H1 (cell line): ENCODE measurements at regions not wholly inside any gene's neighbourhood (a gene's known extent, or its start where the extent isn't known, plus 50 kb on each side); places are given as distances from the start of the nearest gene placed in this dataset.

Source experiments
- CTCF ChIA-PET: fragments of 300-600 bp; sonication (Branson Sonifier 250); formaldehyde crosslinking; loops from one replicate; lab custom pipeline; 2021; ENCODE audit not compliant: partially characterized antibody; lab: Charles Lee
- POLR2A ChIA-PET: fragments of 300-600 bp; sonication (Branson Sonifier 250); formaldehyde crosslinking; loops from one replicate; lab custom pipeline; 2021; ENCODE audit warnings: inconsistent platforms; ENCODE audit not compliant: partially characterized antibody; lab: Charles Lee
- DNase-seq, 2 experiments: peaks; one replicate each; pipeline versions ENCODE4 v3.0.0 to v3.0.0-alpha.2; 2010 to 2022; ENCODE audit warnings: low spot score in 2 of 2, low read depth in 1 of 2, mixed read lengths in 1 of 2
- FAIRE-seq: peaks from 2 replicates; lab custom pipeline; 2011; peaks lifted over from hg19 to GRCh38; lab: Jason Lieb, UNC
- H2AFZ ChIP-seq: 2 replicates; pipeline ENCODE4 v1.8.1; 2012; ENCODE audit warnings: low read length, inconsistent platforms
- H2AK5ac ChIP-seq: 2 replicates; pipeline ENCODE4 v1.6.1; 2013; ENCODE audit warnings: low read depth, low read length
- H2BK120ac ChIP-seq: replicated peaks from 2 replicates; pipeline ENCODE3; 2013; ENCODE audit warnings: low read depth, low read length, inconsistent platforms
- H2BK12ac ChIP-seq: 2 replicates; pipeline ENCODE4 v1.6.1; 2013; ENCODE audit warnings: low read depth, low read length
- H2BK15ac ChIP-seq: 2 replicates; pipeline ENCODE4 v1.6.1; 2013; ENCODE audit warnings: low read length
- H2BK20ac ChIP-seq: 2 replicates; pipeline ENCODE4 v1.6.1; 2013; ENCODE audit warnings: low read length
- H2BK5ac ChIP-seq: 2 replicates; pipeline ENCODE4 v1.6.1; 2013; ENCODE audit warnings: low read depth, low read length
- H3K14ac ChIP-seq: 2 replicates; pipeline ENCODE4 v1.6.1; 2013; ENCODE audit warnings: inconsistent platforms; ENCODE audit not compliant: insufficient read length
- H3K18ac ChIP-seq: 2 replicates; pipeline ENCODE4 v1.6.1; 2013; ENCODE audit warnings: low read length; ENCODE audit errors: extremely low read depth
- H3K23ac ChIP-seq: 2 replicates; pipeline ENCODE4 v1.6.1; 2013; ENCODE audit warnings: inconsistent platforms; ENCODE audit not compliant: insufficient read length
- H3K23me2 ChIP-seq: 2 replicates; pipeline ENCODE4 v1.6.1; 2013; ENCODE audit warnings: low read depth, low read length
- H3K27ac ChIP-seq: 2 replicates; pipeline ENCODE4 v1.6.1; 2011; ENCODE audit warnings: low read depth, low read length, inconsistent platforms
- H3K27me3 ChIP-seq, 4 experiments: replicated peaks in 1 of 4; 1 replicate in 1 of 4; 2 replicates in 3 of 4; pipeline versions ENCODE4 v1.6.1 to v1.8.1; 2011 to 2013; ENCODE audit warnings: low read length in 3 of 4, mild to moderate bottlenecking in 3 of 4, inconsistent platforms in 2 of 4, mixed read lengths in 2 of 4, moderate library complexity in 1 of 4; ENCODE audit not compliant: control insufficient read depth in 3 of 4, insufficient read depth in 3 of 4; ENCODE audit errors: extremely low read depth in 1 of 4
- H3K36me3 ChIP-seq, 4 experiments: 2 replicates each; pipeline versions ENCODE4 v1.6.1 to v1.8.1; 2011 to 2013; ENCODE audit warnings: mild to moderate bottlenecking in 4 of 4, low read length in 3 of 4, moderate library complexity in 2 of 4, control low read depth in 1 of 4, inconsistent platforms in 1 of 4; ENCODE audit not compliant: insufficient read depth in 4 of 4, control insufficient read depth in 2 of 4
- H3K4ac ChIP-seq: replicated peaks from 2 replicates; pipeline ENCODE3; 2013; ENCODE audit warnings: low read length, low read depth, mixed read lengths, inconsistent platforms; ENCODE audit not compliant: insufficient read length
- H3K4me1 ChIP-seq, 4 experiments: replicated peaks in 1 of 4; 1 replicate in 1 of 4; 2 replicates in 3 of 4; pipeline versions ENCODE4 v1.6.1 to v1.8.1; 2011 to 2013; ENCODE audit warnings: low read length in 3 of 4, inconsistent platforms in 2 of 4, mixed read lengths in 1 of 4; ENCODE audit not compliant: insufficient read depth in 4 of 4, control insufficient read depth in 3 of 4
- H3K4me2 ChIP-seq, 2 experiments: 2 replicates each; pipeline versions ENCODE4 v1.6.1 to v1.8.1; 2011 to 2013; ENCODE audit warnings: low read depth in 2 of 2, low read length in 2 of 2, control low read depth in 1 of 2, inconsistent platforms in 1 of 2, mild to moderate bottlenecking in 1 of 2; ENCODE audit not compliant: insufficient read depth in 1 of 2
- H3K4me3 ChIP-seq, 4 experiments: fragments of 200-600, 300-600 bp in 1 of 4; sonication (generic), shearing (Covaris generic), sonication (Bioruptor Twin) in 1 of 4; 2 replicates each; pipeline versions ENCODE4 v1.5.1 to v1.8.1; 2011 to 2016; ENCODE audit warnings: low read length in 4 of 4, low read depth in 3 of 4, control low read depth in 2 of 4, inconsistent platforms in 2 of 4, mild to moderate bottlenecking in 2 of 4, mixed read lengths in 1 of 4, moderate library complexity in 1 of 4; ENCODE audit not compliant: insufficient read depth in 2 of 4; ENCODE audit errors: extremely low read depth in 1 of 4
- H3K56ac ChIP-seq: replicated peaks from 2 replicates; pipeline ENCODE3; 2013; ENCODE audit warnings: low read depth, mild to moderate bottlenecking, mixed read lengths, low read length, inconsistent platforms; ENCODE audit not compliant: insufficient read length
- H3K79me1 ChIP-seq: 2 replicates; pipeline ENCODE4 v1.6.1; 2013; ENCODE audit warnings: low read depth, low read length, control low read depth
- H3K79me2 ChIP-seq, 2 experiments: 2 replicates each; pipeline versions ENCODE4 v1.6.1 to v1.8.1; 2012 to 2013; ENCODE audit warnings: low read length in 2 of 2, mild to moderate bottlenecking in 2 of 2, inconsistent platforms in 1 of 2; ENCODE audit not compliant: insufficient read depth in 2 of 2, control insufficient read depth in 1 of 2
- H3K9ac ChIP-seq, 4 experiments: replicated peaks in 1 of 4; 1 replicate in 1 of 4; 2 replicates in 3 of 4; pipeline versions ENCODE4 v1.6.1 to v1.8.1; 2011 to 2013; ENCODE audit warnings: low read depth in 3 of 4, low read length in 3 of 4, control low read depth in 2 of 4, mild to moderate bottlenecking in 2 of 4, moderate library complexity in 2 of 4, inconsistent platforms in 1 of 4; ENCODE audit errors: extremely low read depth in 1 of 4
- H3K9me3 ChIP-seq, 2 experiments: 2 replicates each; pipeline versions ENCODE4 v1.6.1 to v1.8.1; 2012 to 2013; ENCODE audit warnings: mild to moderate bottlenecking in 2 of 2, moderate library complexity in 2 of 2, control low read depth in 1 of 2, inconsistent platforms in 1 of 2, low read depth in 1 of 2, low read length in 1 of 2, mixed read lengths in 1 of 2; ENCODE audit not compliant: insufficient read depth in 2 of 2
- H4K20me1 ChIP-seq, 2 experiments: replicated peaks in 1 of 2; 2 replicates each; pipeline versions ENCODE3 to v1.8.1; 2011 to 2013; ENCODE audit warnings: inconsistent platforms in 2 of 2, low read length in 2 of 2, mild to moderate bottlenecking in 1 of 2; ENCODE audit not compliant: insufficient read depth in 2 of 2, control insufficient read depth in 1 of 2
- H4K5ac ChIP-seq: 2 replicates; pipeline ENCODE4 v1.6.1; 2013; ENCODE audit warnings: low read length, low read depth, mixed read lengths, inconsistent platforms; ENCODE audit not compliant: insufficient read length
- H4K8ac ChIP-seq: 2 replicates; pipeline ENCODE4 v1.8.0; 2013; ENCODE audit warnings: mild to moderate bottlenecking, moderate library complexity, low read length, inconsistent platforms; ENCODE audit not compliant: insufficient read depth; ENCODE audit errors: extremely low read depth
- H4K91ac ChIP-seq: replicated peaks from 2 replicates; pipeline ENCODE3; 2013; ENCODE audit warnings: low read length, mixed read lengths, inconsistent platforms; ENCODE audit not compliant: insufficient read length
- BRCA1 ChIP-seq: IDR thresholded peaks from 2 replicates; pipeline ENCODE4 v1.6.1; 2012; ENCODE audit warnings: low read depth, low read length, improper control_type of control experiment
- KDM1A ChIP-seq: fragments of 200-600, 300-600 bp; sonication (generic); IDR thresholded peaks from 2 replicates; pipeline ENCODE4 v1.7.1; 2016; ENCODE audit warnings: mild to moderate bottlenecking, low read length, borderline replicate concordance
- SIRT6 ChIP-seq: IDR thresholded peaks from one replicate; pipeline ENCODE4 v1.7.1; 2012; ENCODE audit warnings: low read length, inconsistent platforms
- TAF1 ChIP-seq: IDR thresholded peaks from 2 replicates; pipeline ENCODE4 v1.6.1; 2011; ENCODE audit warnings: mild to moderate bottlenecking, low read depth, low read length
- ZNF274 ChIP-seq: IDR thresholded peaks from 2 replicates; pipeline ENCODE4 v1.7.0; 2012; ENCODE audit warnings: low read length, borderline replicate concordance; ENCODE audit errors: extremely low read depth
- WGBS, 2 experiments: shearing (Covaris generic) in 1 of 2; methylation state at CpG; one replicate each; pipeline versions ENCODE4 v1.1.6 to v1.1.7; 2013 to 2015; ENCODE audit warnings: low lambda C conversion rate in 2 of 2, mixed read lengths in 2 of 2, inconsistent platforms in 1 of 2, low coverage in 1 of 2, missing lambda C conversion rate in 1 of 2; ENCODE audit not compliant: insufficient replicate concordance in 2 of 2, insufficient coverage in 1 of 2, insufficient read length in 1 of 2; ENCODE audit errors: extremely low coverage in 1 of 2, missing lambda C conversion rate in 1 of 2; 5-methylcytosine and 5-hydroxymethylcytosine counted together
- TF ChIP-seq, protein P1 (sequence below): IDR thresholded peaks from 2 replicates; pipeline ENCODE4 v1.6.1; 2011; ENCODE audit warnings: low read length, improper control_type of control experiment
- TF ChIP-seq, protein P2 (sequence below): IDR thresholded peaks from 2 replicates; pipeline ENCODE4 v1.6.1; 2012; ENCODE audit warnings: inconsistent platforms

DNA sequence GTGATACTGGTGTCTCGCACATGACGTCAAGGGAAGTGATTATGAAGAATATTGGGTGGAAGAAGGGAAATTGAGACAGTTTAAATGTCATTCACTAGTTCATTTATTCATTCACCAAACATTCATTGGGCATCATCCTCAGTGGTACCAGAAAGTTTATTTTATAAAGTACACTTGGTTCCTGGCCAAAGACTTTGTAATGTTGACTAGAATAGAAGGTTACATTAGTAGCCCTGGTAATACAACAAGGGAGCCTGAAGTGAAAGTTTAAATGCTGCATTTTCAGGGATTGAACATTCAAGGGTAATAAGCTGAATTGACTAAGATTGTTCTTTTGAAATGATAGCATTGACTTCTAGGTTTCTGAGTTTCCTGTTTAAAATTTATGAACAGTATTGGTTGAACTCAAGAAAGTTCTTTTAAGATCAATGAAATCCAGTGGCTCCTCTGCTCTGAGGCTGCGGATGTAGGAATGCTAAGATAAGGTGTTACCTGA lies 236.8 kb upstream of the BTG1 start:
- POLR2A ChIA-PET: no interaction called here
- no peak for FAIRE-seq
- CTCF ChIA-PET: no interaction called here

More for the DNA sequence above, 236.8 kb upstream of the BTG1 start:
- Histone ChIP-seq H3K27me3 (no peaks in the 10 kb centered on the region), H3K36me3 (no peaks in the 10 kb centered on the region), H3K9ac (no peak overlapping the region), H2BK12ac (no peak overlapping the region), H3K23me2 (no peaks in the 10 kb centered on the region), H4K8ac (no peak overlapping the region), H3K79me1 (no peaks in the 10 kb centered on the region), H3K79me2 (no peaks in the 10 kb centered on the region), H3K4me1 (no peaks in the 10 kb centered on the region), H3K4ac (no peak overlapping the region), H3K4me2 (no peak overlapping the region), H2AK5ac (no peak overlapping the region), H3K27ac (no peak overlapping the region), H4K20me1 (no peaks in the 10 kb centered on the region), H2BK120ac (no peak overlapping the region), H3K4me3 (no peak overlapping the region), H2BK15ac (no peak overlapping the region), H4K5ac (no peak overlapping the region), H2BK20ac (no peak overlapping the region), H2AFZ (no peak overlapping the region), H3K18ac (no peak overlapping the region), H3K14ac (no peak overlapping the region), H3K23ac (no peak overlapping the region), H3K56ac (no peak overlapping the region), H2BK5ac (no peak overlapping the region), H3K9me3 (no peaks in the 10 kb centered on the region; a peak in 1 of 4 replicates), H4K91ac (no peak overlapping the region)
- DNase-seq: no peak
- TF ChIP-seq, protein P1, sequence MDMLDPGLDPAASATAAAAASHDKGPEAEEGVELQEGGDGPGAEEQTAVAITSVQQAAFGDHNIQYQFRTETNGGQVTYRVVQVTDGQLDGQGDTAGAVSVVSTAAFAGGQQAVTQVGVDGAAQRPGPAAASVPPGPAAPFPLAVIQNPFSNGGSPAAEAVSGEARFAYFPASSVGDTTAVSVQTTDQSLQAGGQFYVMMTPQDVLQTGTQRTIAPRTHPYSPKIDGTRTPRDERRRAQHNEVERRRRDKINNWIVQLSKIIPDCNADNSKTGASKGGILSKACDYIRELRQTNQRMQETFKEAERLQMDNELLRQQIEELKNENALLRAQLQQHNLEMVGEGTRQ: no peak
- TF ChIP-seq, protein P2, sequence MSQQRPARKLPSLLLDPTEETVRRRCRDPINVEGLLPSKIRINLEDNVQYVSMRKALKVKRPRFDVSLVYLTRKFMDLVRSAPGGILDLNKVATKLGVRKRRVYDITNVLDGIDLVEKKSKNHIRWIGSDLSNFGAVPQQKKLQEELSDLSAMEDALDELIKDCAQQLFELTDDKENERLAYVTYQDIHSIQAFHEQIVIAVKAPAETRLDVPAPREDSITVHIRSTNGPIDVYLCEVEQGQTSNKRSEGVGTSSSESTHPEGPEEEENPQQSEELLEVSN: no peak
- TF ChIP-seq ZNF274 (no peak), BRCA1 (no peak), TAF1 (no peak), SIRT6 (no peak), KDM1A (no peak)
- WGBS, 2 experiments: 94% methylated on average over 3 of the region's 3 CpGs; no CpG with 5 or more reads in 1 of the 2 experiments
